HG03432 (cell line): ENCODE measurements at regions not wholly inside any gene's neighbourhood (a gene's known extent, or its start where the extent isn't known, plus 50 kb on each side); places are given as distances from the start of the nearest gene placed in this dataset.

ENCODE experiments used
- ATAC-seq: cut with Tn5 transposase; IDR thresholded peaks from one replicate; pipeline ENCODE4 v1.9.1; 2021; ENCODE audit warnings: mild to moderate bottlenecking, moderate library complexity; ENCODE audit not compliant: unreplicated experiment

- ATAC-seq, result no peak
Observed at GRCh38 chr5:153088538-153088937, 401.9 kb upstream of the GRIA1 start.

GRCh38 chr5:153094333-153094732, 396.1 kb upstream of the GRIA1 start:
- ATAC-seq, result no peak

GRCh38 chr5:153096381-153096780, 394.1 kb upstream of the GRIA1 start:
- ATAC-seq, result no peak

GRCh38 chr5:153099328-153099727, 391.1 kb upstream of the GRIA1 start:
- ATAC-seq, result no peak

- ATAC-seq, result no peak
Observed at GRCh38 chr5:153101235-153102180, 389.0 kb upstream of the GRIA1 start.

- ATAC-seq, result no peak
Observed at GRCh38 chr5:153116916-153117315, 373.6 kb upstream of the GRIA1 start.

GRCh38 chr5:153118018-153118417, 372.5 kb upstream of the GRIA1 start:
- ATAC-seq, result no peak

- no peak for ATAC-seq
Observed at GRCh38 chr5:153122403-153122802, 368.1 kb upstream of the GRIA1 start.

- ATAC-seq, result no peak
Observed at GRCh38 chr5:153130296-153130695, 360.2 kb upstream of the GRIA1 start.

GRCh38 chr5:153135411-153135810, 355.1 kb upstream of the GRIA1 start:
- ATAC-seq, result no peak

- no peak for ATAC-seq
Observed at GRCh38 chr5:153136910-153137614, 353.4 kb upstream of the GRIA1 start.

GRCh38 chr5:153147891-153148623, 342.4 kb upstream of the GRIA1 start:
- ATAC-seq, result peak; percentile 85

- ATAC-seq, result no peak
Observed at GRCh38 chr5:153148624-153148976, 341.9 kb upstream of the GRIA1 start.

GRCh38 chr5:153151558-153151957, 338.9 kb upstream of the GRIA1 start:
- ATAC-seq, result no peak

- no peak for ATAC-seq
Observed at GRCh38 chr5:153153086-153153485, 337.4 kb upstream of the GRIA1 start.

- ATAC-seq, result peak; percentile 57
Observed at GRCh38 chr5:153157156-153157555, 333.3 kb upstream of the GRIA1 start.

- ATAC-seq, result no peak
Observed at GRCh38 chr5:153158608-153159007, 331.9 kb upstream of the GRIA1 start.

- no peak for ATAC-seq
Observed at GRCh38 chr5:153159616-153160015, 330.9 kb upstream of the GRIA1 start.

- no peak for ATAC-seq
Observed at GRCh38 chr5:153168241-153168640, 322.2 kb upstream of the GRIA1 start.

- ATAC-seq, result no peak
Observed at GRCh38 chr5:153187503-153187902, 303.0 kb upstream of the GRIA1 start.

- no peak for ATAC-seq
Observed at GRCh38 chr5:153206361-153206760, 284.1 kb upstream of the GRIA1 start.
